Sigmoid colon (tissue), 6 donors: ENCODE measurements at regions not wholly inside any gene's neighbourhood (a gene's known extent, or its start where the extent isn't known, plus 50 kb on each side); places are given as distances from the start of the nearest gene placed in this dataset.

Experiments
- DNase-seq: peaks from one replicate; pipeline ENCODE4 v3.0.0-alpha.2; 2019
- H3K27ac ChIP-seq, 4 donors: fragments of 200-600 bp; sonication (generic); one replicate each; pipeline ENCODE4 v1.5.1; 2016 to 2019; ENCODE audit warnings: mild to moderate bottlenecking in 1 of 4
- H3K27me3 ChIP-seq, 3 donors: fragments of 200-600 bp; sonication (generic); one replicate each; pipeline ENCODE4 v1.5.1; 2019; ENCODE audit warnings: mild to moderate bottlenecking in 1 of 3
- H3K36me3 ChIP-seq, 4 donors: fragments of 200-600 bp; sonication (generic); one replicate each; pipeline ENCODE4 v1.5.1; 2016 to 2019
- H3K4me1 ChIP-seq, 4 donors: fragments of 200-600 bp; sonication (generic); one replicate each; pipeline ENCODE4 v1.5.1; 2017 to 2019
- H3K4me3 ChIP-seq, 4 donors: fragments of 200-600 bp; sonication (generic); one replicate each; pipeline ENCODE4 v1.5.1; 2017 to 2019; ENCODE audit warnings: mild to moderate bottlenecking in 2 of 4, moderate library complexity in 1 of 4
- H3K9me3 ChIP-seq, 4 donors: fragments of 200-600 bp in 3 of 4; sonication (generic) in 3 of 4; one replicate each; pipeline versions ENCODE4 v1.5.1 to v1.6.1; 2013 to 2019
- CTCF ChIP-seq, 4 experiments: fragments of 450-650 bp in 3 of 4; fragments of 200-600 bp in 1 of 4; IDR thresholded peaks; one replicate each; pipeline ENCODE4 v1.5.1; 2016 to 2019; ENCODE audit warnings: antibody characterized with exemption in 4 of 4, mild to moderate bottlenecking in 3 of 4, moderate library complexity in 2 of 4
- EP300 ChIP-seq, 4 donors: sonication (generic); formaldehyde crosslinking; IDR thresholded peaks; one replicate each; pipeline ENCODE4 v1.6.1; 2017; ENCODE audit warnings: antibody characterized with exemption in 4 of 4
- POLR2A ChIP-seq, 2 donors: fragments of 450-650 bp; IDR thresholded peaks; one replicate each; pipeline ENCODE4 v1.6.1; 2016; ENCODE audit warnings: antibody characterized with exemption in 2 of 2, mild to moderate bottlenecking in 2 of 2, moderate library complexity in 2 of 2
- POLR2AphosphoS5 ChIP-seq, 4 donors: sonication (generic); formaldehyde crosslinking; IDR thresholded peaks; one replicate each; pipeline ENCODE4 v1.6.1; 2017; ENCODE audit warnings: antibody characterized with exemption in 4 of 4
- WGBS, 2 donors: extraction: QIAGEN DNeasy Blood & Tissue Kit; methylation state at CpG; one replicate each; pipeline ENCODE4 v1.1.7; 2013; 5-methylcytosine and 5-hydroxymethylcytosine counted together
- intact Hi-C: fragments of 100-400 bp; cut with DNase I; formaldehyde crosslinking; loops from one replicate; pipeline ENCODE4 v1.15.1; 2023
- donor health status: healthy with polysubstance abuse.
- donor health status: healthy.

- intact Hi-C loops: no loop called here
- Histone ChIP-seq H3K9me3 (peaks cover 0 to 1% (median 0%) of the 10 kb centered on the region in 4 donors), H3K4me3 (no peak overlapping the region), H3K36me3 (no peaks in the 10 kb centered on the region), H3K27ac (no peak overlapping the region), H3K4me1 (no peaks in the 10 kb centered on the region), H3K27me3 (no peaks in the 10 kb centered on the region)
- WGBS, 2 donors: 80 to 86% methylated on average over 2 of the region's 2 CpGs
- TF ChIP-seq POLR2A (IDR thresholded peaks at IDR 0.05) (no peak), CTCF (IDR thresholded peaks at IDR 0.05) (no peak), POLR2AphosphoS5 (IDR thresholded peaks at IDR 0.05) (no peak), EP300 (IDR thresholded peaks at IDR 0.05) (no peak)
- no peak for DNase-seq
Observed at GRCh38 chr3:83868909-83869567, 1089.8 kb upstream of the CADM2 start.

- intact Hi-C loops: no loop called here
- TF ChIP-seq POLR2AphosphoS5 (IDR thresholded peaks at IDR 0.05) (no peak), CTCF (IDR thresholded peaks at IDR 0.05) (no peak), POLR2A (IDR thresholded peaks at IDR 0.05) (no peak), EP300 (IDR thresholded peaks at IDR 0.05) (no peak)
- Histone ChIP-seq H3K27ac (no peak overlapping the region), H3K4me1 (no peaks in the 10 kb centered on the region), H3K4me3 (no peak overlapping the region), H3K9me3 (no peaks in the 10 kb centered on the region), H3K27me3 (no peaks in the 10 kb centered on the region), H3K36me3 (no peaks in the 10 kb centered on the region)
- DNase-seq: no peak
- WGBS, 2 donors: 71 to 73% methylated on average over 2 of the region's 2 CpGs
Observed at GRCh38 chr3:83873550-83873949, 1085.2 kb upstream of the CADM2 start.

- intact Hi-C loops: no loop called here
- no peak for TF ChIP-seq POLR2AphosphoS5 (IDR thresholded peaks at IDR 0.05)
- TF ChIP-seq CTCF (IDR thresholded peaks at IDR 0.05): no peak
- no peak for TF ChIP-seq EP300 (IDR thresholded peaks at IDR 0.05)
- TF ChIP-seq POLR2A (IDR thresholded peaks at IDR 0.05): no peak
- Histone ChIP-seq H3K36me3 (no peaks in the 10 kb centered on the region), H3K27me3 (no peaks in the 10 kb centered on the region), H3K27ac (no peak overlapping the region), H3K4me1 (no peaks in the 10 kb centered on the region), H3K4me3 (no peak overlapping the region), H3K9me3 (no peaks in the 10 kb centered on the region)
- DNase-seq: no peak
- 74 to 76% methylated on average over 3 of the region's 3 CpGs for WGBS, 2 donors
Observed at GRCh38 chr3:83877910-83878309, 1080.9 kb upstream of the CADM2 start.

GRCh38 chr3:83882701-83883100 is 1076.1 kb upstream of the CADM2 start:
- H3K4me3 ChIP-seq: no peak overlapping the region
- H3K9me3 ChIP-seq: no peaks in the 10 kb centered on the region
- H3K4me1 ChIP-seq: no peaks in the 10 kb centered on the region
- H3K27ac ChIP-seq: no peak overlapping the region
- no peaks in the 10 kb centered on the region for H3K36me3 ChIP-seq
- TF ChIP-seq EP300 (IDR thresholded peaks at IDR 0.05): no peak
- TF ChIP-seq CTCF (IDR thresholded peaks at IDR 0.05): no peak
- TF ChIP-seq POLR2AphosphoS5 (IDR thresholded peaks at IDR 0.05): no peak
- TF ChIP-seq POLR2A (IDR thresholded peaks at IDR 0.05): no peak
- DNase-seq: no peak
- intact Hi-C loops: no loop called here
- H3K27me3 ChIP-seq: no peaks in the 10 kb centered on the region
- 90 to 93% methylated on average over 2 of the region's 2 CpGs for WGBS, 2 donors
